ENCODE measurements at regions not wholly inside any gene's neighbourhood (a gene's known extent, or its start where the extent isn't known, plus 50 kb on each side); places are given as distances from the start of the nearest gene placed in this dataset.

GRCh38 chr7:142331941-142332340 lies 74.1 kb upstream of the PRSS58 start:
- H3K27me3 ChIP-seq (ENCODE audit: insufficient read depth, low read length) = peaks cover 10% of the 10 kb centered on the region
- no peaks in the 10 kb centered on the region for H3K36me3 ChIP-seq (ENCODE audit: control insufficient read depth in 1 of 2, insufficient read depth in 2 of 2, low read length in 2 of 2)
- ChIA-PET RAD21 (ENCODE audit: low non-redundant PET in 1 of 2, low total read pairs in 2 of 2, uncharacterized antibody in 2 of 2, unreplicated experiment in 2 of 2) (no interaction called here), POLR2A (no interaction called here), CTCF (interaction anchor here (1.0 to 3.0 kb wide), 2 partner anchors 9 to 12 kb away, joined by 4 to 15 read pairs; no protein-coding TSS in a partner anchor)
- H3K9me2 ChIP-seq (ENCODE audit: insufficient read depth) = no peaks in the 10 kb centered on the region
- H2AFZ ChIP-seq (ENCODE audit: low read depth, low read length, poor library complexity, severe bottlenecking) = no peak overlapping the region
- no peaks in the 10 kb centered on the region for H3K9me3 ChIP-seq (ENCODE audit: control insufficient read depth in 1 of 2, insufficient read depth in 1 of 2, low read depth in 1 of 2, low read length in 2 of 2)
- intact Hi-C loops (cut with micrococcal nuclease) = no loop called here
- H3K27ac ChIP-seq (ENCODE audit: low read depth, low read length) = no peak overlapping the region
- DNase-seq (ENCODE audit: low read depth, low spot score) (no peak), ATAC-seq (no peak; the same call in 1 of the 2 replicates)
- no TSS peak for BruUV-seq (replicated peaks)
- H3K4me3 ChIP-seq (replicated peaks in 1 of 2; ENCODE audit: low read depth in 1 of 2, low read length in 2 of 2) = no peak overlapping the region
- no peak overlapping the region for H3K9ac ChIP-seq (ENCODE audit: low read length)
- no peaks in the 10 kb centered on the region for H4K20me1 ChIP-seq (ENCODE audit: insufficient read depth)
- H3K4me2 ChIP-seq (ENCODE audit: low read length) = no peak overlapping the region
- H3K4me1 ChIP-seq (ENCODE audit: control insufficient read depth in 1 of 2, insufficient read depth in 2 of 2, low read length in 2 of 2) = no peaks in the 10 kb centered on the region
- no peaks in the 10 kb centered on the region for H3K79me2 ChIP-seq (ENCODE audit: insufficient read depth, low read length)
- TF ChIP-seq CBX3 (IDR thresholded peaks at IDR 0.05; ENCODE audit: low read depth) (no peak), ZFX (IDR thresholded peaks at IDR 0.05) (no peak), YY1 (IDR thresholded peaks at IDR 0.05; ENCODE audit: extremely low read depth, insufficient replicate concordance, low read depth, low read length) (no peak), REST (IDR thresholded peaks at IDR 0.05; ENCODE audit: low read depth) (no peak), POLR2A (IDR thresholded peaks at IDR 0.05; ENCODE audit: borderline replicate concordance, extremely low read depth, insufficient read depth, insufficient read length) (no peak), ELF1 (IDR thresholded peaks at IDR 0.05; ENCODE audit: borderline replicate concordance, low read depth) (no peak), EGR1 (IDR thresholded peaks at IDR 0.05; ENCODE audit: low read depth) (no peak), EZH2 (IDR thresholded peaks at IDR 0.05) (no peak), FOSL1 (IDR thresholded peaks at IDR 0.05; ENCODE audit: low read depth) (no peak), JUND (IDR thresholded peaks at IDR 0.05) (no peak), RAD21 (IDR thresholded peaks at IDR 0.05; ENCODE audit: low read depth) (no peak), ZBTB33 (IDR thresholded peaks at IDR 0.05; ENCODE audit: extremely low read depth, insufficient replicate concordance, low read length) (no peak), ZNF274 (IDR thresholded peaks at IDR 0.05; ENCODE audit: low read depth, low read length) (no peak), TCF7L2 (IDR thresholded peaks at IDR 0.05; ENCODE audit: borderline replicate concordance, extremely low read depth, insufficient read depth, insufficient read length) (no peak), EZH2phosphoT487 (IDR thresholded peaks at IDR 0.05; ENCODE audit: borderline replicate concordance) (no peak), MAX (IDR thresholded peaks at IDR 0.05) (no peak), SP1 (IDR thresholded peaks at IDR 0.05; ENCODE audit: low read depth) (no peak), CTCF (IDR thresholded peaks at IDR 0.05 in 2 of 3, conservative IDR thresholded peaks at IDR 0.05 in 1 of 3; ENCODE audit: borderline replicate concordance in 1 of 3, insufficient read depth in 1 of 3, low read depth in 2 of 3, low read length in 2 of 3) (no peak), ATF3 (IDR thresholded peaks at IDR 0.05) (no peak), SRF (IDR thresholded peaks at IDR 0.05; ENCODE audit: low read depth) (no peak)

All from HCT116 (cell line).